Hepatocyte (in vitro differentiated cells): ENCODE measurements at regions not wholly inside any gene's neighbourhood (a gene's known extent, or its start where the extent isn't known, plus 50 kb on each side); places are given as distances from the start of the nearest gene placed in this dataset.

ENCODE experiments used
- DNase-seq: peaks from one replicate; pipeline ENCODE4 v3.0.0-alpha.2; 2016; ENCODE audit warnings: low spot score
- H2AFZ ChIP-seq: fragments of 200-600 bp; sonication (generic); 2 replicates; pipeline ENCODE4 v1.6.0; 2016; ENCODE audit warnings: antibody characterized with exemption, mild to moderate bottlenecking
- H3K27ac ChIP-seq: fragments of 200-600 bp; sonication (generic); 2 replicates; pipeline ENCODE4 v1.5.1; 2016; ENCODE audit warnings: mild to moderate bottlenecking
- H3K27me3 ChIP-seq: fragments of 200-600 bp; sonication (generic); 2 replicates; pipeline ENCODE4 v1.6.1; 2016
- H3K36me3 ChIP-seq: fragments of 200-600 bp; sonication (generic); replicated peaks from 2 replicates; pipeline ENCODE4 v1.5.1; 2016; ENCODE audit warnings: low read depth; ENCODE audit not compliant: insufficient read depth
- H3K4me1 ChIP-seq: fragments of 200-600 bp; sonication (generic); 2 replicates; pipeline ENCODE4 v1.5.1; 2016; ENCODE audit warnings: mild to moderate bottlenecking, moderate library complexity; ENCODE audit not compliant: insufficient read depth
- H3K4me2 ChIP-seq: fragments of 200-600 bp; sonication (generic); 2 replicates; pipeline ENCODE4 v1.6.0; 2016
- H3K4me3 ChIP-seq: fragments of 200-600 bp; sonication (generic); 2 replicates; pipeline ENCODE4 v1.5.1; 2016; ENCODE audit warnings: mild to moderate bottlenecking
- H3K79me2 ChIP-seq: fragments of 200-600 bp; sonication (generic); 2 replicates; pipeline ENCODE4 v1.6.0; 2017; ENCODE audit warnings: mild to moderate bottlenecking
- H3K9me2 ChIP-seq: fragments of 200-600 bp; sonication (generic); replicated peaks from 2 replicates; pipeline ENCODE4 v1.6.0; 2017; ENCODE audit warnings: mild to moderate bottlenecking; ENCODE audit not compliant: insufficient read depth
- H3K9me3 ChIP-seq: fragments of 200-600 bp; sonication (generic); 2 replicates; pipeline ENCODE4 v1.5.1; 2016; ENCODE audit warnings: low read depth, mild to moderate bottlenecking
- H4K20me1 ChIP-seq: fragments of 200-600 bp; sonication (generic); 2 replicates; pipeline ENCODE4 v1.6.0; 2016; ENCODE audit warnings: mild to moderate bottlenecking; ENCODE audit not compliant: insufficient read depth, poor library complexity, severe bottlenecking
- EZH2 ChIP-seq: fragments of 200-600 bp; sonication (generic); IDR thresholded peaks from 2 replicates; pipeline ENCODE4 v1.6.1; 2016; ENCODE audit warnings: antibody characterized with exemption, mild to moderate bottlenecking, borderline replicate concordance
- EZH2phosphoT487 ChIP-seq: fragments of 200-600 bp; sonication (generic); IDR thresholded peaks from one replicate; pipeline ENCODE4 v1.6.1; 2018; ENCODE audit warnings: antibody characterized with exemption, mild to moderate bottlenecking, low read depth, moderate library complexity; ENCODE audit not compliant: unreplicated experiment, severe bottlenecking
- WGBS: methylation state at CpG from one replicate; pipeline ENCODE4 v1.1.6; 2016; ENCODE audit warnings: low lambda C conversion rate; ENCODE audit errors: missing lambda C conversion rate; 5-methylcytosine and 5-hydroxymethylcytosine counted together
- TF ChIP-seq, protein P1 (sequence below): fragments of 200-600 bp; sonication (generic); IDR thresholded peaks from 2 replicates; pipeline ENCODE4 v1.5.1; 2016; ENCODE audit warnings: antibody characterized with exemption, mild to moderate bottlenecking; ENCODE audit not compliant: poor library complexity

DNA sequence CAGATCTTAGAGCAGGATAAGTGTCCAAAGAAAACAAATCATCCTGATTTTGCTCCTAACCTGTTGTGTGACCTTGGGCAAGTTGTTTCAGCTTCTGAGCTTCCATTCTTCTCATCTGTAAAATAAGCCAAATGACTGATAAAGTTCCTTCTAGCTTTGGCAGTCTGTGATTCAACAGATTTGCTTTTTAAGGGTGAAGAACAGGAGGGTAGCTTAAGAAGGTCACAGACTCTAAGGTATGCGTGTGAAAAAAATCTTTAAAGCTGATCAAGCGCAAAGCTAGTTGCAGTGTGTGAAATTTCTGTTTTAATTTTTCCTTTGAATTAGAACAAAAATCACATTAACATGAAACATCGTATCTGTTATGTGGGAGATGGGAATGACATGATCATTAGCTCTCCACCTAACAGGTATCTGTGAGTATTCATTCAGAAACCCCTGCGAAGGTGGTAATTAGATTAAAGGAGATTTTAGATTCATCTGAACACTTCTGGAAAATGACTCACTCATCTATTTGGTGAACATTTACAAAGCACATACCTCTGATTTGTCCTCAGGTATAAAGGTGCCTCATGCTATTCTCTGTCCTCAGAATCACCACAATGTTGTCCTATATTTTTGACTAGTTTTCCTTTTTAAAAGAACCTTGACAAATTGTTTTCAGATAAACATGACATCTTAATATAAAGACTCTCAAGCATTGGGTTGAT lies 131.9 kb upstream of the CPM start:
- Histone ChIP-seq H3K4me1 (no peaks in the 10 kb centered on the region), H3K36me3 (no peaks in the 10 kb centered on the region), H3K79me2 (no peaks in the 10 kb centered on the region), H3K4me2 (no peak overlapping the region), H4K20me1 (no peaks in the 10 kb centered on the region), H3K9me2 (no peaks in the 10 kb centered on the region), H2AFZ (no peak overlapping the region), H3K27me3 (no peaks in the 10 kb centered on the region), H3K27ac (no peak overlapping the region), H3K4me3 (no peak overlapping the region), H3K9me3 (no peaks in the 10 kb centered on the region)
- TF ChIP-seq EZH2 = no peak
- no peak for TF ChIP-seq EZH2phosphoT487
- TF ChIP-seq, protein P1, sequence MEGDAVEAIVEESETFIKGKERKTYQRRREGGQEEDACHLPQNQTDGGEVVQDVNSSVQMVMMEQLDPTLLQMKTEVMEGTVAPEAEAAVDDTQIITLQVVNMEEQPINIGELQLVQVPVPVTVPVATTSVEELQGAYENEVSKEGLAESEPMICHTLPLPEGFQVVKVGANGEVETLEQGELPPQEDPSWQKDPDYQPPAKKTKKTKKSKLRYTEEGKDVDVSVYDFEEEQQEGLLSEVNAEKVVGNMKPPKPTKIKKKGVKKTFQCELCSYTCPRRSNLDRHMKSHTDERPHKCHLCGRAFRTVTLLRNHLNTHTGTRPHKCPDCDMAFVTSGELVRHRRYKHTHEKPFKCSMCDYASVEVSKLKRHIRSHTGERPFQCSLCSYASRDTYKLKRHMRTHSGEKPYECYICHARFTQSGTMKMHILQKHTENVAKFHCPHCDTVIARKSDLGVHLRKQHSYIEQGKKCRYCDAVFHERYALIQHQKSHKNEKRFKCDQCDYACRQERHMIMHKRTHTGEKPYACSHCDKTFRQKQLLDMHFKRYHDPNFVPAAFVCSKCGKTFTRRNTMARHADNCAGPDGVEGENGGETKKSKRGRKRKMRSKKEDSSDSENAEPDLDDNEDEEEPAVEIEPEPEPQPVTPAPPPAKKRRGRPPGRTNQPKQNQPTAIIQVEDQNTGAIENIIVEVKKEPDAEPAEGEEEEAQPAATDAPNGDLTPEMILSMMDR = no peak
- DNase-seq = no peak
- WGBS = 86% methylated on average over 4 of the region's 4 CpGs

DNA sequence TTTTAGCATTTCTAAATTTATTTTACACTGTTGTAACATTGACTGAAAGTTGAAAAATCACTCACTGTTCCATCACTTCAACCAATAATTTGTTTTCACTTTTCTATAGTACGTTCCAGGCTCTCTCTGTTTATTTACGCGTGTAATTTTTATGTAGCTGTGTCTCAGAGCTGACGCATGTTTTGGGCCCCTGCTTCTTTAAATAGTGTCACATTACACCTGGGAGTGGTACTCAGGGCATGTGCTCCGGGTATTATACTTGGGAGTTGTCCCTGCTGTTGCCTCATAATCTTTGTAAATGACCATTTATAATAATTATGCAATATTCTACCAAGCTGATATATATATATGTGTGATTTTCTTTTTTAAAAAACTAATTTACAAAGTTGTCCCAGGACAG lies 132.8 kb upstream of the CPM start:
- 68% methylated on average over 5 of the region's 5 CpGs for WGBS
- H4K20me1 ChIP-seq = no peaks in the 10 kb centered on the region
- H3K4me2 ChIP-seq = no peak overlapping the region
- H3K79me2 ChIP-seq = no peaks in the 10 kb centered on the region
- no peak for DNase-seq
- H3K4me1 ChIP-seq = no peaks in the 10 kb centered on the region
- no peaks in the 10 kb centered on the region for H3K27me3 ChIP-seq
- no peaks in the 10 kb centered on the region for H3K9me3 ChIP-seq
- no peaks in the 10 kb centered on the region for H3K9me2 ChIP-seq
- no peaks in the 10 kb centered on the region for H3K36me3 ChIP-seq
- no peak overlapping the region for H3K27ac ChIP-seq
- no peak overlapping the region for H2AFZ ChIP-seq
- no peak for TF ChIP-seq EZH2phosphoT487
- TF ChIP-seq, protein P1 = no peak
- no peak for TF ChIP-seq EZH2
- H3K4me3 ChIP-seq = no peak overlapping the region

DNA sequence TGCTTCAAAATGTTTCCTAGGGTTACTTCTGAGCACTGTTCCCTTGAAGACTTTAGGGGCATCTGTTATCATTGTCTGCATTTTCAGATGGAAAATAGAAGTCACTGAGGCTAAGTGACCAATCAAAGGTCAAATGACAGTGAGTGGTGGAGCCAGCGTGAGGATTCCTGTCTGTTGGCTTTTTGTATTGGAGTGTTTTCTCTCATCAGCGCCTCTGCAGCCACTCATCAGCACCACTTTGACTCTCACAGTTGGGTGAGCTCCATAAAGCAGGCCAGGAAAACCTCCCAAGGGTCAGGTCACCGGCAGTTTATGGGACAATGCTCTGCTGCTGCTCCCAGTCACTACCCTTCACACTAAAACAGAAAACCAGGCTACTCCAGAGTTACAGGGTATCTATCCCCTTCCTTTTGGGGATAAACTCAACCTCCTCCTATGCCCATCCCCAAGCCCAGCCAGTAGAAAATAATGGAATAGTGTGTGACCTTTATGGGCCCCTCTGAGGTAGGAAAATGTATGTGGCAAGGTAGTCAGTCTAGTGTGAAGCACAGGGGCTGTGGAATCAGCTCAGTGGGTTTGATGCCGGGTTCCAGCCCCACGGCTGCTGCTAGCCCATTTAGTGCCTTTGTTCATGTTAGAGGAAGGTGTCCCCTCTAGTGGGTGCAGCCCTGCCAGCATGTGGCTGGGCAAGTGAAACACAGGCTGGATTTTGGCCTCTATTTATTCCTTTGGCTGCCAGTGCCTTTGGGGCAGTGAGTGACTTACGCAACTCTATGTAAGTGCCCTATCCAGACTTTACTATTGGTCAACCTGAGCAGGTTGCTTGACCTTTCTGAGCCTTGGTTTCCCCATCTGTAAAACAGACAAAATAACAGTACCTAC lies 133.8 kb upstream of the CPM start:
- no peak overlapping the region for H3K4me2 ChIP-seq
- no peaks in the 10 kb centered on the region for H3K27me3 ChIP-seq
- 81% methylated on average over 6 of the region's 6 CpGs for WGBS
- DNase-seq = no peak
- H3K27ac ChIP-seq = no peak overlapping the region
- no peak overlapping the region for H2AFZ ChIP-seq
- H3K9me2 ChIP-seq = no peaks in the 10 kb centered on the region
- no peak overlapping the region for H3K4me3 ChIP-seq
- H4K20me1 ChIP-seq = no peaks in the 10 kb centered on the region
- no peaks in the 10 kb centered on the region for H3K4me1 ChIP-seq
- no peaks in the 10 kb centered on the region for H3K9me3 ChIP-seq
- no peaks in the 10 kb centered on the region for H3K79me2 ChIP-seq
- no peak for TF ChIP-seq EZH2phosphoT487
- TF ChIP-seq, protein P1 = no peak
- TF ChIP-seq EZH2 = no peak
- H3K36me3 ChIP-seq = no peaks in the 10 kb centered on the region
